IMR-90 (cell line): ENCODE measurements at regions not wholly inside any gene's neighbourhood (a gene's known extent, or its start where the extent isn't known, plus 50 kb on each side); places are given as distances from the start of the nearest gene placed in this dataset.

Experiments used
- ATAC-seq: fragments of 200-7000 bp; cut with Tn5 transposase; 2 replicates; pipeline ENCODE4 v1.9.1; 2020; ENCODE audit warnings: low read depth, mild to moderate bottlenecking, moderate library complexity
- BruUV-seq: library from RNA; stranded (reverse); fragments of 400-500 nt; replicated peaks from 2 replicates; lab custom pipeline; 2021; lab: Mats Ljungman, UMichigan
- CTCF ChIA-PET: fragments of 300-600 bp; formaldehyde crosslinking; extraction: SDS; loops from one replicate; lab custom pipeline; 2021; ENCODE audit warnings: antibody characterized with exemption; lab: Yijun Ruan, JAX
- POLR2A ChIA-PET: fragments of 300-600 bp; sonication (Branson Sonifier 250); formaldehyde crosslinking; loops from one replicate; lab custom pipeline; 2022; ENCODE audit warnings: antibody characterized with exemption; ENCODE audit not compliant: unreplicated experiment; lab: Charles Lee
- DNase-seq: peaks from one replicate; pipeline ENCODE4 v3.0.0; 2013
- H2AFZ ChIP-seq: replicated peaks from 2 replicates; pipeline ENCODE3; 2013; ENCODE audit warnings: low read length, mild to moderate bottlenecking; ENCODE audit not compliant: poor library complexity
- H2AK5ac ChIP-seq: 2 replicates; pipeline ENCODE4 v1.6.1; 2013; ENCODE audit warnings: low read depth, low read length, inconsistent platforms
- H2AK9ac ChIP-seq: replicated peaks from 2 replicates; pipeline ENCODE3; 2013; ENCODE audit warnings: mild to moderate bottlenecking, low read depth, low read length, moderate library complexity; ENCODE audit not compliant: poor library complexity
- H2BK120ac ChIP-seq: 2 replicates; pipeline ENCODE4 v1.6.1; 2013; ENCODE audit warnings: low read depth, low read length, inconsistent platforms
- H2BK15ac ChIP-seq: 3 replicates; pipeline ENCODE4 v1.6.1; 2013; ENCODE audit warnings: low read depth, low read length, inconsistent platforms
- H2BK20ac ChIP-seq: 2 replicates; pipeline ENCODE4 v1.6.1; 2013; ENCODE audit warnings: low read depth, mild to moderate bottlenecking, inconsistent platforms, low read length, moderate library complexity
- H2BK5ac ChIP-seq: 2 replicates; pipeline ENCODE4 v1.6.1; 2013; ENCODE audit warnings: mild to moderate bottlenecking, low read depth, low read length, inconsistent platforms; ENCODE audit not compliant: poor library complexity, severe bottlenecking
- H3K14ac ChIP-seq: replicated peaks from 2 replicates; pipeline ENCODE4 v1.6.1; 2013; ENCODE audit warnings: low read depth, low read length, inconsistent platforms
- H3K18ac ChIP-seq: 2 replicates; pipeline ENCODE4 v1.6.1; 2013; ENCODE audit warnings: low read depth, low read length, control low read depth
- H3K23ac ChIP-seq: 2 replicates; pipeline ENCODE4 v1.6.1; 2013; ENCODE audit warnings: low read depth, low read length, inconsistent platforms
- H3K27ac ChIP-seq: 2 replicates; pipeline ENCODE4 v1.5.1; 2013; ENCODE audit warnings: mild to moderate bottlenecking, control low read depth, low read length; ENCODE audit not compliant: insufficient read depth
- H3K27me3 ChIP-seq: 2 replicates; pipeline ENCODE4 v1.6.1; 2013; ENCODE audit warnings: low read length; ENCODE audit not compliant: control insufficient read depth, insufficient read depth
- H3K36me3 ChIP-seq: 2 replicates; pipeline ENCODE4 v1.6.1; 2013; ENCODE audit warnings: low read length, mixed read lengths; ENCODE audit not compliant: control insufficient read depth, insufficient read depth
- H3K4ac ChIP-seq: 2 replicates; pipeline ENCODE4 v1.6.1; 2013; ENCODE audit warnings: low read depth, low read length, inconsistent platforms
- H3K4me1 ChIP-seq: 2 replicates; pipeline ENCODE4 v1.6.1; 2013; ENCODE audit warnings: low read length, mixed read lengths; ENCODE audit not compliant: control insufficient read depth, insufficient read depth
- H3K4me2 ChIP-seq: 2 replicates; pipeline ENCODE4 v1.6.1; 2013; ENCODE audit warnings: low read depth, mild to moderate bottlenecking, control low read depth, low read length, moderate library complexity
- H3K4me3 ChIP-seq: 2 replicates; pipeline ENCODE4 v1.5.1; 2013; ENCODE audit warnings: low read depth, mild to moderate bottlenecking, control low read depth, low read length, moderate library complexity; ENCODE audit not compliant: insufficient read depth
- H3K56ac ChIP-seq: 2 replicates; pipeline ENCODE4 v1.6.1; 2013; ENCODE audit warnings: low read length, inconsistent platforms; ENCODE audit not compliant: insufficient read depth; ENCODE audit errors: extremely low read depth
- H3K79me1 ChIP-seq, 2 experiments: 2 replicates each; pipeline ENCODE4 v1.6.1; 2013; ENCODE audit warnings: low read length in 2 of 2, inconsistent platforms in 1 of 2, low read depth in 1 of 2
- H3K9ac ChIP-seq: 2 replicates; pipeline ENCODE4 v1.6.1; 2013; ENCODE audit warnings: low read depth, low read length, control low read depth
- H3K9me1 ChIP-seq: 2 replicates; pipeline ENCODE4 v1.6.1; 2013; ENCODE audit warnings: low read length, inconsistent platforms; ENCODE audit not compliant: insufficient read depth
- H3K9me3 ChIP-seq: 2 replicates; pipeline ENCODE4 v1.6.1; 2013; ENCODE audit warnings: low read length; ENCODE audit not compliant: control insufficient read depth, insufficient read depth
- H4K20me1 ChIP-seq: 2 replicates; pipeline ENCODE4 v1.6.1; 2013; ENCODE audit warnings: low read length, inconsistent platforms; ENCODE audit not compliant: insufficient read depth
- H4K5ac ChIP-seq: 2 replicates; pipeline ENCODE4 v1.6.1; 2013; ENCODE audit warnings: mild to moderate bottlenecking, low read depth, low read length, control low read depth
- H4K8ac ChIP-seq, 2 experiments: 2 replicates each; pipeline ENCODE4 v1.6.1; 2013; ENCODE audit warnings: low read depth in 2 of 2, low read length in 2 of 2, control low read depth in 1 of 2, inconsistent platforms in 1 of 2
- H4K91ac ChIP-seq: 2 replicates; pipeline ENCODE4 v1.6.1; 2013; ENCODE audit warnings: low read depth, low read length, inconsistent platforms; ENCODE audit not compliant: insufficient read depth
- CHD1 ChIP-seq: IDR thresholded peaks from 2 replicates; pipeline ENCODE4 v1.6.1; 2012; ENCODE audit warnings: low read depth, low read length, improper control_type of control experiment
- MXI1 ChIP-seq: IDR thresholded peaks from 2 replicates; pipeline ENCODE4 v1.6.1; 2012; ENCODE audit warnings: low read depth, mild to moderate bottlenecking, low read length, moderate library complexity, borderline replicate concordance
- POLR2A ChIP-seq: IDR thresholded peaks from 2 replicates; pipeline ENCODE4 v1.6.1; 2012; ENCODE audit warnings: mild to moderate bottlenecking, low read depth, low read length
- RAD21 ChIP-seq: IDR thresholded peaks from 2 replicates; pipeline ENCODE4 v1.6.1; 2012; ENCODE audit warnings: low read length, improper control_type of control experiment
- RCOR1 ChIP-seq: IDR thresholded peaks from 2 replicates; pipeline ENCODE4 v1.6.1; 2012; ENCODE audit warnings: mild to moderate bottlenecking, low read length, improper control_type of control experiment; ENCODE audit not compliant: insufficient replicate concordance
- RFX5 ChIP-seq: IDR thresholded peaks from 2 replicates; pipeline ENCODE4 v1.8.0; 2012; ENCODE audit warnings: low read depth, mild to moderate bottlenecking, low read length, moderate library complexity
- WGBS, 2 experiments: methylation state at CpG; one replicate each; pipeline versions ENCODE4 v1.1.5 to v1.1.7; 2013; ENCODE audit warnings: missing lambda C conversion rate in 2 of 2; ENCODE audit not compliant: insufficient read length in 1 of 2; ENCODE audit errors: extremely low coverage in 2 of 2; 5-methylcytosine and 5-hydroxymethylcytosine counted together
- dilution Hi-C: fragments of 300-500 bp; cut with HindIII; formaldehyde crosslinking; loops from one replicate; pipeline ENCODE4 v1.14.3; 2018; ENCODE audit warnings: low sequenced_read_pairs; ENCODE audit not compliant: unreplicated experiment
- in situ Hi-C: fragments of 300-500 bp; cut with MboI; formaldehyde crosslinking; loops from 3 replicates; pipeline ENCODE4 v1.14.3; 2019; ENCODE audit warnings: low sequenced_read_pairs, inconsistent platforms, mixed read lengths
- intact Hi-C: fragments of 100-400 bp; cut with micrococcal nuclease; formaldehyde crosslinking; loops from 2 replicates; pipeline ENCODE4 v1.10.0; 2022
- TF ChIP-seq, protein P1 (sequence below): fragments of 150-350 bp; IDR thresholded peaks from 2 replicates; pipeline ENCODE4 v1.6.1; 2017; ENCODE audit warnings: mild to moderate bottlenecking, antibody characterized with exemption, low read length, low read depth
- TF ChIP-seq, protein P2 (sequence below): fragments of 150-350 bp; IDR thresholded peaks from 2 replicates; pipeline ENCODE4 v1.6.1; 2016; ENCODE audit warnings: low read depth, mild to moderate bottlenecking, low read length, moderate library complexity, borderline replicate concordance

DNA sequence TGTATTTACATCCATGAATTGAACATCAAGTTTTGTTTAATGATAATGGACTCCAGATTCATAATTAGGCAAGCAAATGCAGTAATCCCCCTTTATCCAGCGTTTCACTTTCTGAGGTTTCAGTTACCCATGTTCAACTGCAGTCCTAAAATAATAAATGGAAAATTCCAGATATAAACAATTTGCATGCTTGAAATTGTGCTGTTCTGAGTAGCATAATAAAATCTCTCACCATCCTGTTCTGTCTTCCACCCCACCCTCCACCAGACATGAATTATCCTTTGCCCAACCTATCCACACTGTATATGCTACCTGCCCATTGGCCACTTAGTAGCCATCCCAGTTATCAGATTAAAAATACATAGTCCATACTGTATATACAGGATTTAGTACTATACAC lies 224.5 kb upstream of the CHAC2 start:
- Histone ChIP-seq H4K5ac (no peak overlapping the region), H2BK20ac (no peak overlapping the region), H3K4me1 (peaks cover 1% of the 10 kb centered on the region; the same call in 1 of the 2 replicates), H2AFZ (no peak overlapping the region), H3K23ac (no peak overlapping the region), H3K27me3 (no peaks in the 10 kb centered on the region; the same call in 1 of the 2 replicates), H2BK120ac (no peak overlapping the region), H3K4ac (no peak overlapping the region), H2BK5ac (no peak overlapping the region), H3K79me1 (no peaks in the 10 kb centered on the region), H2AK5ac (no peak overlapping the region), H4K8ac (no peak overlapping the region), H3K9me1 (no peaks in the 10 kb centered on the region), H3K56ac (no peak overlapping the region), H3K36me3 (no peaks in the 10 kb centered on the region), H3K18ac (no peak overlapping the region), H4K91ac (no peak overlapping the region), H3K27ac (no peak overlapping the region), H3K4me3 (no peak overlapping the region), H2BK15ac (no peak overlapping the region), H3K9ac (no peak overlapping the region), H4K20me1 (no peaks in the 10 kb centered on the region), H3K9me3 (no peaks in the 10 kb centered on the region), H3K4me2 (no peak overlapping the region), H3K14ac (no peak overlapping the region), H2AK9ac (no peak overlapping the region)
- intact Hi-C loops, result no loop called here
- ChIA-PET CTCF (no interaction called here), POLR2A (no interaction called here)
- TF ChIP-seq RAD21, result no peak
- no peak for TF ChIP-seq CHD1
- TF ChIP-seq, protein P1, sequence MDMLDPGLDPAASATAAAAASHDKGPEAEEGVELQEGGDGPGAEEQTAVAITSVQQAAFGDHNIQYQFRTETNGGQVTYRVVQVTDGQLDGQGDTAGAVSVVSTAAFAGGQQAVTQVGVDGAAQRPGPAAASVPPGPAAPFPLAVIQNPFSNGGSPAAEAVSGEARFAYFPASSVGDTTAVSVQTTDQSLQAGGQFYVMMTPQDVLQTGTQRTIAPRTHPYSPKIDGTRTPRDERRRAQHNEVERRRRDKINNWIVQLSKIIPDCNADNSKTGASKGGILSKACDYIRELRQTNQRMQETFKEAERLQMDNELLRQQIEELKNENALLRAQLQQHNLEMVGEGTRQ, result no peak
- no peak for TF ChIP-seq POLR2A
- no peak for TF ChIP-seq RCOR1
- TF ChIP-seq RFX5, result no peak
- TF ChIP-seq, protein P2, sequence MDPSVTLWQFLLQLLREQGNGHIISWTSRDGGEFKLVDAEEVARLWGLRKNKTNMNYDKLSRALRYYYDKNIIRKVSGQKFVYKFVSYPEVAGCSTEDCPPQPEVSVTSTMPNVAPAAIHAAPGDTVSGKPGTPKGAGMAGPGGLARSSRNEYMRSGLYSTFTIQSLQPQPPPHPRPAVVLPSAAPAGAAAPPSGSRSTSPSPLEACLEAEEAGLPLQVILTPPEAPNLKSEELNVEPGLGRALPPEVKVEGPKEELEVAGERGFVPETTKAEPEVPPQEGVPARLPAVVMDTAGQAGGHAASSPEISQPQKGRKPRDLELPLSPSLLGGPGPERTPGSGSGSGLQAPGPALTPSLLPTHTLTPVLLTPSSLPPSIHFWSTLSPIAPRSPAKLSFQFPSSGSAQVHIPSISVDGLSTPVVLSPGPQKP, result no peak
- TF ChIP-seq MXI1, result no peak
- in situ Hi-C loops, result no loop called here
- BruUV-seq, result no TSS peak
- no CpG with 5 or more reads among the region's 1 CpG for WGBS, 2 experiments
- DNase-seq, result no peak
- peak; percentile 90 for ATAC-seq
- dilution Hi-C loops, result no loop called here
